GM12892 (cell line): ENCODE measurements at regions not wholly inside any gene's neighbourhood (a gene's known extent, or its start where the extent isn't known, plus 50 kb on each side); places are given as distances from the start of the nearest gene placed in this dataset.

Source experiments
- POLR2A ChIP-seq: IDR thresholded peaks from 2 replicates; pipeline ENCODE4 v1.6.1; 2011; ENCODE audit warnings: low read depth, low read length, control low read depth
- POLR2AphosphoS5 ChIP-seq: IDR thresholded peaks from 2 replicates; pipeline ENCODE4 v1.6.1; 2011; ENCODE audit warnings: low read depth, low read length, control low read depth

- TF ChIP-seq POLR2A (no peak), POLR2AphosphoS5 (no peak)
Observed at GRCh38 chr13:79196366-79196765, 209.7 kb downstream of the RBM26 start.
